ENCODE measurements at regions not wholly inside any gene's neighbourhood (a gene's known extent, or its start where the extent isn't known, plus 50 kb on each side); places are given as distances from the start of the nearest gene placed in this dataset.

GRCh38 chr4:80126435-80126834 lies 53.4 kb upstream of the ANTXR2 start:
- CTCF ChIA-PET, result interaction anchor here (1.0 to 2.2 kb wide), 4 partner anchors 12 to 89 kb away, joined by 3 to 9 read pairs (median 5); no protein-coding TSS in a partner anchor
- Histone ChIP-seq H3K4me3 (replicated peaks in 1 of 2; ENCODE audit: low read depth in 1 of 2, low read length in 2 of 2) (no peak overlapping the region), H3K4me2 (ENCODE audit: low read length) (peak overlapping the region; percentile 72), H3K4me1 (ENCODE audit: control insufficient read depth in 1 of 2, insufficient read depth in 2 of 2, low read length in 2 of 2) (peaks cover 26 to 54% of the 10 kb centered on the region in 2 experiments), H3K36me3 (ENCODE audit: control insufficient read depth in 1 of 2, insufficient read depth in 2 of 2, low read length in 2 of 2) (no peaks in the 10 kb centered on the region), H3K27ac (ENCODE audit: low read depth, low read length) (peak overlapping the region; percentile 58; the same call in 1 of the 2 replicates), H3K9ac (ENCODE audit: low read length) (peak overlapping the region; percentile 16; the same call in 1 of the 2 replicates), H3K9me3 (ENCODE audit: control insufficient read depth in 1 of 2, insufficient read depth in 1 of 2, low read depth in 1 of 2, low read length in 2 of 2) (no peaks in the 10 kb centered on the region), H2AFZ (ENCODE audit: low read depth, low read length, poor library complexity, severe bottlenecking) (peak overlapping the region; percentile 84), H4K20me1 (ENCODE audit: insufficient read depth) (no peaks in the 10 kb centered on the region), H3K9me2 (ENCODE audit: insufficient read depth) (no peaks in the 10 kb centered on the region), H3K27me3 (ENCODE audit: insufficient read depth, low read length) (no peaks in the 10 kb centered on the region), H3K79me2 (ENCODE audit: insufficient read depth, low read length) (no peaks in the 10 kb centered on the region)
- POLR2A ChIA-PET, result interaction anchor here (0.7 to 0.8 kb wide), 2 partner anchors 76 to 507 kb away, joined by 3 to 4 read pairs; no protein-coding TSS in a partner anchor
- TF ChIP-seq TCF7L2 (IDR thresholded peaks at IDR 0.05; ENCODE audit: borderline replicate concordance, extremely low read depth, insufficient read depth, insufficient read length) (no peak), SRF (IDR thresholded peaks at IDR 0.05; ENCODE audit: low read depth) (no peak), FOSL1 (IDR thresholded peaks at IDR 0.05; ENCODE audit: low read depth) (no peak), CEBPB (IDR thresholded peaks at IDR 0.05; ENCODE audit: low read depth) (peak; percentile 13; the same call in 1 of the 2 replicates), REST (IDR thresholded peaks at IDR 0.05; ENCODE audit: low read depth) (no peak)
- BruUV-seq (replicated peaks), result no TSS peak
- RAD21 ChIA-PET (ENCODE audit: low non-redundant PET in 1 of 2, low total read pairs in 2 of 2, uncharacterized antibody in 2 of 2, unreplicated experiment in 2 of 2), result interaction anchor here (0.7 kb wide), 2 partner anchors 30 to 40 kb away, joined by 4 to 5 read pairs; no protein-coding TSS in a partner anchor
- intact Hi-C loops (cut with micrococcal nuclease), result loop anchor here (5.0 kb wide), 1 partner anchor 56 kb away; no protein-coding TSS in a partner anchor
- ATAC-seq, result no peak
- no peak for DNase-seq (ENCODE audit: low read depth, low spot score)
